ENCODE measurements at regions not wholly inside any gene's neighbourhood (a gene's known extent, or its start where the extent isn't known, plus 50 kb on each side); places are given as distances from the start of the nearest gene placed in this dataset.

- no peaks in the 10 kb centered on the region for H3K9me3 ChIP-seq
- intact Hi-C loops (cut with DNase I), result no loop called here
- no peaks in the 10 kb centered on the region for H3K27me3 ChIP-seq (replicated peaks; ENCODE audit: insufficient read depth)
- no peaks in the 10 kb centered on the region for H3K4me1 ChIP-seq (replicated peaks)
- H3K27ac ChIP-seq, result no peak overlapping the region
- no peak for DNase-seq (ENCODE audit: low spot score)
- no peak overlapping the region for H3K4me3 ChIP-seq
- no peak for TF ChIP-seq POLR2A (IDR thresholded peaks at IDR 0.05)
- H3K36me3 ChIP-seq, result no peaks in the 10 kb centered on the region
- 78% methylated on average over 5 of the region's 5 CpGs for WGBS
Observed at GRCh38 chr20:52402514-52402913, 210.9 kb upstream of the ZFP64 start.

DNA sequence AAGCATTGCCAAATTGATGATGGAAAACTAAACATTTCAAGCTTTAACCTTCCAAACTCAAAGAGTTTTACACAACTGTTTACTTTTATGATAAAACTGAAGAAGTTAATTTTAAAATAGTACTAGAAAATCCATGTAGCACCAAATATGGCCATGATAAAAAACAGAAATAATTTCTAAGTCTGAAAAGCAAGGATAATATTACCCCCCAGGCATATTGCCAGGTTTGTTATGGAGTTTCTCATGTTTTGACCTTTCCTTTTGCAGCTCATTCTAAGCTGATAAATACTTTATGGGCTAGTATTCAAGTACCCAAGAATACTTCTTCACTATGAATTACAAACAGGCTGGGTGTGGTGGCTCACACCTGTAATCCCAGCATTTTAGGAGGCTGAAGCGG is 209.9 kb upstream of the ZFP64 start:
- Histone ChIP-seq H3K36me3 (no peaks in the 10 kb centered on the region), H3K9me3 (no peaks in the 10 kb centered on the region), H3K27me3 (replicated peaks; ENCODE audit: insufficient read depth) (no peaks in the 10 kb centered on the region), H3K27ac (no peak overlapping the region), H3K4me1 (replicated peaks) (no peaks in the 10 kb centered on the region), H3K4me3 (no peak overlapping the region)
- 90% methylated on average over 1 of the region's 1 CpG for WGBS
- intact Hi-C loops (cut with DNase I), result no loop called here
- no peak for DNase-seq (ENCODE audit: low spot score)
- TF ChIP-seq POLR2A (IDR thresholded peaks at IDR 0.05), result no peak
- TF ChIP-seq POLR2AphosphoS5 (IDR thresholded peaks at IDR 0.05), result no peak
- TF ChIP-seq, protein P1, sequence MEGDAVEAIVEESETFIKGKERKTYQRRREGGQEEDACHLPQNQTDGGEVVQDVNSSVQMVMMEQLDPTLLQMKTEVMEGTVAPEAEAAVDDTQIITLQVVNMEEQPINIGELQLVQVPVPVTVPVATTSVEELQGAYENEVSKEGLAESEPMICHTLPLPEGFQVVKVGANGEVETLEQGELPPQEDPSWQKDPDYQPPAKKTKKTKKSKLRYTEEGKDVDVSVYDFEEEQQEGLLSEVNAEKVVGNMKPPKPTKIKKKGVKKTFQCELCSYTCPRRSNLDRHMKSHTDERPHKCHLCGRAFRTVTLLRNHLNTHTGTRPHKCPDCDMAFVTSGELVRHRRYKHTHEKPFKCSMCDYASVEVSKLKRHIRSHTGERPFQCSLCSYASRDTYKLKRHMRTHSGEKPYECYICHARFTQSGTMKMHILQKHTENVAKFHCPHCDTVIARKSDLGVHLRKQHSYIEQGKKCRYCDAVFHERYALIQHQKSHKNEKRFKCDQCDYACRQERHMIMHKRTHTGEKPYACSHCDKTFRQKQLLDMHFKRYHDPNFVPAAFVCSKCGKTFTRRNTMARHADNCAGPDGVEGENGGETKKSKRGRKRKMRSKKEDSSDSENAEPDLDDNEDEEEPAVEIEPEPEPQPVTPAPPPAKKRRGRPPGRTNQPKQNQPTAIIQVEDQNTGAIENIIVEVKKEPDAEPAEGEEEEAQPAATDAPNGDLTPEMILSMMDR (IDR thresholded peaks at IDR 0.05), result no peak

DNA sequence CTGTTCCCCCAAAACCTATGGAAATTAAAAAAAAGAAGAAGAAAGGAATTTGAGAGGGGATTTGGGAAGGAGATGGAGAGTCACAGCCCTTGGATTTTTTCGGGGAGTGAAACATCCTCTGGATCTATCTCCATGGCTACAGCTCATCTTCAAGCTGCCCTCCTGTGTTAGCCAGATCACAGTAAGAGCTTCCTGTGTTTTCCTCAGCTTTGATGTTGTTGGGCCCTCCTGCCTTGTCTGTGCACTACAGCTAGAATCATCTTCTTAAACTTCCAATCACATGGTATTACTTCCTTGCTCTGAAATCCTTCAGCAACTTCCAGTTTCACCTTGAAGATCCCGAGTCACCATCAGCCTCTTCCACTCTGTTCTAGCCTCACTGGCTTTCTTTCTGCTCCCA is 207.8 kb upstream of the ZFP64 start:
- intact Hi-C loops (cut with DNase I), result no loop called here
- Histone ChIP-seq H3K9me3 (no peaks in the 10 kb centered on the region), H3K36me3 (no peaks in the 10 kb centered on the region), H3K27ac (no peak overlapping the region), H3K4me3 (no peak overlapping the region), H3K4me1 (replicated peaks) (no peaks in the 10 kb centered on the region), H3K27me3 (replicated peaks; ENCODE audit: insufficient read depth) (no peaks in the 10 kb centered on the region)
- 80% methylated on average over 2 of the region's 2 CpGs for WGBS
- TF ChIP-seq POLR2AphosphoS5 (IDR thresholded peaks at IDR 0.05), result no peak
- TF ChIP-seq, protein P1 (IDR thresholded peaks at IDR 0.05), result no peak
- no peak for TF ChIP-seq POLR2A (IDR thresholded peaks at IDR 0.05)
- DNase-seq (ENCODE audit: low spot score), result no peak

- Histone ChIP-seq H3K36me3 (no peaks in the 10 kb centered on the region), H3K27ac (no peak overlapping the region), H3K4me1 (replicated peaks) (no peaks in the 10 kb centered on the region), H3K9me3 (no peaks in the 10 kb centered on the region), H3K4me3 (no peak overlapping the region), H3K27me3 (replicated peaks; ENCODE audit: insufficient read depth) (no peaks in the 10 kb centered on the region)
- TF ChIP-seq POLR2AphosphoS5 (IDR thresholded peaks at IDR 0.05) (no peak), POLR2A (IDR thresholded peaks at IDR 0.05) (no peak)
- TF ChIP-seq, protein P1 (IDR thresholded peaks at IDR 0.05), result no peak
- DNase-seq (ENCODE audit: low spot score), result no peak
- intact Hi-C loops (cut with DNase I), result no loop called here
- 98% methylated on average over 1 of the region's 1 CpG for WGBS
Observed at GRCh38 chr20:52389606-52390005, 198.0 kb upstream of the ZFP64 start.

DNA sequence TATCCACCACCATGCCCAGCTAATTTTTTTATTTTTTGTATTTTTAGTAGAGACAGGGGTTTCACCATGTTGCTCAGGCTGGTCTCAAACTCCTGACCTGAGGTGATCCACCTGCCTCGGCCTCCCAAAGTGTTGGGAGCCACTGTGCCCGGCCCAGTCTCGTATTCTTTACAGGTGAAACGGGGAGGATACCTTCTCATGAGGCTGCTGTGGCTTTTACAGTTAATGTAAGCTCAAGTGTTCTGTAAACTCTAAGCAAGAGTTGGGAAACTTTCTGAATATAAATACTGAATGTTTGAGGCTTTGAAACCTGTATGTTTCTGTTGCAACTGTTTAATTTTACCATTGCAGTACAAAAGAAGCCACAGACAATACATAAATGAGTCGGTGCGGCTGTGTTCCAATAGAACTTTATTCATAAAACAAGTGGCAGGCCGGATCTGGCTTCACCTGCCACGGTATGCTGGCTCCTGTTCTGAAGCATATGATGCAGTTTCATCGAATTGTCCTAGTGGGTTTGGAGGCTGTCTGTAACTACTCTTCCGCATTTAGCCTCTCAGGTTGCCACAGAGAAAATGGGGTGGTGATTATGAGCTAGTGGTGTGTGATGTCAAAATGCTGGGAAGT is 192.5 kb upstream of the ZFP64 start:
- no peak for DNase-seq (ENCODE audit: low spot score)
- Histone ChIP-seq H3K4me1 (replicated peaks) (no peaks in the 10 kb centered on the region), H3K9me3 (no peaks in the 10 kb centered on the region), H3K27ac (no peak overlapping the region), H3K27me3 (replicated peaks; ENCODE audit: insufficient read depth) (no peaks in the 10 kb centered on the region), H3K4me3 (no peak overlapping the region), H3K36me3 (no peaks in the 10 kb centered on the region)
- intact Hi-C loops (cut with DNase I), result no loop called here
- WGBS, result 86% methylated on average over 10 of the region's 10 CpGs
- TF ChIP-seq, protein P1 (IDR thresholded peaks at IDR 0.05), result no peak
- TF ChIP-seq POLR2AphosphoS5 (IDR thresholded peaks at IDR 0.05) (no peak), POLR2A (IDR thresholded peaks at IDR 0.05) (no peak)

All from prostate gland (tissue), 2 donors.